Panc1 (cell line): ENCODE measurements at regions not wholly inside any gene's neighbourhood (a gene's known extent, or its start where the extent isn't known, plus 50 kb on each side); places are given as distances from the start of the nearest gene placed in this dataset.

Experiments
- POLR2AphosphoS5 ChIP-seq: IDR thresholded peaks from 2 replicates; pipeline ENCODE4 v1.6.1; 2012; ENCODE audit warnings: mild to moderate bottlenecking, low read depth, low read length, moderate library complexity
- REST ChIP-seq, 2 experiments: IDR thresholded peaks; 2 replicates each; pipeline ENCODE4 v1.6.1; 2011 to 2012; ENCODE audit warnings: low read depth in 2 of 2, control low read depth in 1 of 2, low read length in 1 of 2, mild to moderate bottlenecking in 1 of 2, moderate library complexity in 1 of 2; ENCODE audit not compliant: insufficient read depth in 1 of 2
- SIN3A ChIP-seq: IDR thresholded peaks from 2 replicates; pipeline ENCODE4 v1.6.1; 2012; ENCODE audit warnings: low read depth, mild to moderate bottlenecking, low read length, moderate library complexity, borderline replicate concordance; ENCODE audit not compliant: insufficient read depth
- TF ChIP-seq, protein P1 (sequence below): fragments of 450-650 bp; IDR thresholded peaks from 2 replicates; pipeline ENCODE4 v1.5.1; 2017; ENCODE audit warnings: mild to moderate bottlenecking

DNA sequence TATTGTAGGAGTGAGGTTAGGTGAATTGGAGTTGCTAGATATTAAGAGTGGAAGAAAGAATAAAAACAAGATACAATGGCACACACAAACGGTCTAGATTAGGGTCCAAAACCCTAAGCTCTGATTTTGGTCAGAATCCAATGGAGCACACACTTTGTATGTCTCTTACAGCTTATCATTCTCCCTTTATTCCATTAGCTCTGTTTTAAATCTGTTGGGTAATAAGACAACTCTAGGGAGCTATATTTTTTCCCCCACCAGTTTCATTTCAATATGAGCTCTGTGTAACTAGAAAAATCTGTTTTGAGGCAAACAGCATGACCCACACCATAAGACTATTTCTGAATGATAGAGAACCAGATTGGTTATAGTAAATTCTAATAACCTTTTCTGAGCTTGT, 465.6 kb downstream of the ADGRL2 start:
- TF ChIP-seq SIN3A, result no peak
- TF ChIP-seq, protein P1, sequence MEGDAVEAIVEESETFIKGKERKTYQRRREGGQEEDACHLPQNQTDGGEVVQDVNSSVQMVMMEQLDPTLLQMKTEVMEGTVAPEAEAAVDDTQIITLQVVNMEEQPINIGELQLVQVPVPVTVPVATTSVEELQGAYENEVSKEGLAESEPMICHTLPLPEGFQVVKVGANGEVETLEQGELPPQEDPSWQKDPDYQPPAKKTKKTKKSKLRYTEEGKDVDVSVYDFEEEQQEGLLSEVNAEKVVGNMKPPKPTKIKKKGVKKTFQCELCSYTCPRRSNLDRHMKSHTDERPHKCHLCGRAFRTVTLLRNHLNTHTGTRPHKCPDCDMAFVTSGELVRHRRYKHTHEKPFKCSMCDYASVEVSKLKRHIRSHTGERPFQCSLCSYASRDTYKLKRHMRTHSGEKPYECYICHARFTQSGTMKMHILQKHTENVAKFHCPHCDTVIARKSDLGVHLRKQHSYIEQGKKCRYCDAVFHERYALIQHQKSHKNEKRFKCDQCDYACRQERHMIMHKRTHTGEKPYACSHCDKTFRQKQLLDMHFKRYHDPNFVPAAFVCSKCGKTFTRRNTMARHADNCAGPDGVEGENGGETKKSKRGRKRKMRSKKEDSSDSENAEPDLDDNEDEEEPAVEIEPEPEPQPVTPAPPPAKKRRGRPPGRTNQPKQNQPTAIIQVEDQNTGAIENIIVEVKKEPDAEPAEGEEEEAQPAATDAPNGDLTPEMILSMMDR, result no peak
- TF ChIP-seq POLR2AphosphoS5, result no peak
- no peak for TF ChIP-seq REST (IDR thresholded peaks at IDR 0.05; ENCODE audit: insufficient read depth in 1 of 2, low read depth in 2 of 2, low read length in 1 of 2)
